ENCODE measurements at regions not wholly inside any gene's neighbourhood (a gene's known extent, or its start where the extent isn't known, plus 50 kb on each side); places are given as distances from the start of the nearest gene placed in this dataset.

DNA sequence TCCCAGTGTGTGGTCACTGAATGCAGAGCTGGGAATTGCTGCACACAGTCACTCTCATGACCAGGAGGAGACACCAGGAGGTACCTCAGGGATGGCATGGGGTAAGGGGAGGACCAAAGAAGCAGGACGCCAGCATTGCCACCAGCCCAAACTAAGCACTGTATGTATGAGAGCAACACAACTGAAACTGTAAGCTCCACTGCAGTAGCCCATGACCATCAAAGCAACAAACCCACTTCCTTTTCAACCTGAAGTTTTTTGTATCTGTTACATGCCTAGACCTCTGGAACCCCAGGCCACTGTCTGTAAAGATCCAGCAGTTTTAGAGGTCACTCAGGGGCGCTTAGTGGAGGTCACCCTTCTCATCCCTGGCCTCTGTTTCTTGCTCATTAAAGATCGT, 164.3 kb downstream of the SETD4 start:
- DNase-seq (ENCODE audit: low read depth in 2 of 2): no peak

DNA sequence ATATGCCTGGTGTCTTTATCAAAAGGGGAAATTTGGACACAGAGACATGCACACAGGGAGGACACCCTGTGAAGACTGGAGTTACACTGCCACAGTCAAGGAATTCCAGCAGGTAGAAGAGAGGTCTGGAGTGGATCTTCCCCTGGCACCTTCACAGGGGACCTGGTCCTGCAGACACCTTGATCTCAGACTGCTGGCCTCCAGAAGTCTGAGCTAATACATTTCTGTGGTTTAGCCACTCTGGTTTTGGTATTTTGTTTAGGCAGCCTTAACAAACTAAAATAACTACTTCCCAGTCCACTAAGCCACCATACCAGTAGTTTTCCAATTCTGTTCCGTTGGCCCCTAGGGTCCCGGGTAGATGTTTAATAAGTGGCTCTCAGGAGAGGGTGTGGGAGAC, 164.7 kb downstream of the SETD4 start:
- DNase-seq (ENCODE audit: low read depth in 2 of 2): no peak

DNA sequence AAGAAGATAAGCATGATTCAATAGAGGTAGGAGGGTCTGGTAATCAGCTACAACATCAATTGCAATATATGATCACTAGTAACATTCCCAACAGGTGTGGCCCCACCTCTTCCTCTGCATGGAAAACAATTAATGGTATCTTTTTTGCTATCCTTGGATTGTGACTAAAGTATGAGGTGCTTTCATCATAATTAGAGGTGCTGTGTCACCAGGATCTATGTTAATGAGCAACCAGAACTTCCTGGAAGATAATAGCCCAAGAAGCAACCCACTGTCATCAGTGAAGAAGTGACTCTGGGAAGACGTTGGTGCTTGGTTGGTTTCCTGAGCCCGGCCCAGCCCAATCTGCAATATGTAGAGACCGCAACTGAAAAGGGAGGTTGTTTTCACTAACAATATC, 167.2 kb downstream of the SETD4 start:
- DNase-seq (ENCODE audit: low read depth in 2 of 2): no peak

DNA sequence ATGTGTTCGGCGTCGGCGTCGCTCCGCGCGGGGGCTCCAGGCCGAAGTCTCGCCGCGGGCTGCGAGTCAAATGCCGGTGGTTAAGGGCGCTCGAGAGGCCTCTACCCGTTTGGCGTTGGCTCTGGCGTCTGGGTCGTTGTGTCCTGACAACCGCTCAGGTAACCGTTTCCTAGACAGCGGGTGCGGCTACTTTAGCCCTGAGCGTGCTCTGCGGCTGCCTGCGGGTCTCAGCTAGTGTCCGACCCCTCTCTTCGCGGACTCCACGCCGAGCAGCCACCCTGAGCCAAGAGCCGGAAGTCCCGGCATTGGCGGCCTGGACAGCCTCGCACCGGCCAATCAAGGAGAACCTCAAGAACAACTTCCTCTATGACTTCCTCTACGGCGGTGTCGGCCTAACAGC, 173.4 kb downstream of the SETD4 start:
- DNase-seq (ENCODE audit: low read depth in 2 of 2): no peak

DNA sequence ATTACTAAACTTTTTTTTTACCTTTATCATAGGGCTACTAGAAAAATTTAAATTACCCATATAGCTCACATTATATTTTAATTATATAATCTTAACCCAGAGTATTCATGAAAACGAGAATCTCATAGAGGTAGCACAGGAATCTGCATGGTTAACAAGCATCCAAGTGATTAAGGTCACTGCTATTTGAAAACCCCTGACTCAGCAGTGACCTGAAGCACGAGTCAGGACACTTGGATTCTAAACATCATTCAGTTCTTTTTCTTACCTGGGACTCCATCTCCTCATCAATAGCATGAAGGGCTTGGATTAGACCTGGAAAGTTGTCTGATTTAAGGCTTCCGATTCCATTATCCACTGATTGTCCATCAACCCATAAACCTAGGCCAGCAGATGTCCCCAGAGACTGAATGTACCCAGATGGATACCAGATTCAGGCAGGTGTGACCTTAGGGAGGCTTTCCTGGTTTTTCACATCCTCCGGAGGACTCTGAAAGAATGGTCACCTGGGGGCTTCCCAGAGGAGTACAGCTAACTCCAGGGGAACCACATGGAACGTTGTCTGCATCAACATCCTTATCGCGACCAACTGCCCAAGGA, 174.3 kb downstream of the SETD4 start:
- DNase-seq (ENCODE audit: low read depth in 2 of 2): no peak

DNA sequence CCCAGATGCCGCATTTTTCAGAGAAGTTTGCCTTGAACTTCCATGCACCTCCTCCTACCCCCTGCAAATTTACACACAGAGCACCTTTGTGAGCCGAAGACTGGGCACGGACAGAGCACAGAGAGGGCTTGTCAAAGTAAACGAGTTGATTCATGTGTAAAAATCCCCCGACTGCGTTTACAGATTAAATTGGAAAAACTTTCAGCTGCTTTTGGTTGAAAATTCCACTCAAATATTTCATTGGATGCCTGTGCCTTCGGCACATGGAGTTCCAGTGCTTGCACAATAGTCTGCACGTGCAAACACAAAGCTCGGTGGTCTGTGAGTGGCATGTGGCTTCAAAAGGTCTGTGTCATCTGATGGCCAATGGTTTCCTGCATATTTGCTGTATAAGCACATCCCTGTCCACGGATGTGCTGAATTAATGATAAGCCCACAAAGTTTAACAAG, 177.5 kb downstream of the SETD4 start:
- no peak for DNase-seq (ENCODE audit: low read depth in 2 of 2)

DNA sequence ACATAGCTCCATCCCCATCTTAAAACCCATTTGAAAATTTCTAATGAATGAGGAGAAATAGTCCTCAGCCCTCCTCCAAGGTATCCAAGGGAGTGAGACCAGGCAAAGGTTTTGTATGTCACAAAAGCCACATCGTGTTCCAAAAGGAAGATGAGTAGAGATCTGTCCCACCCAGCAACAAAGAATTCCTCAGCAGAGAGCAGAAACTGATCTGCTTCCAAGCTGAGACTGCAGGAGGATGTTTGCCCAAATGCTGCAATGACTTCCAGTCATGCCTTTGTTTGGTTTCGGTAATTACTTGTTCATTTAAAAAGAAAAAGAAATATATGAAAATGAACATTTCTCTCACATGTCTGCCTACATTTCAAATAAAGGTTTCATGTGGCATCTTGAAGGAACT, 186.9 kb downstream of the SETD4 start:
- no peak for DNase-seq (ENCODE audit: low read depth in 2 of 2)

DNA sequence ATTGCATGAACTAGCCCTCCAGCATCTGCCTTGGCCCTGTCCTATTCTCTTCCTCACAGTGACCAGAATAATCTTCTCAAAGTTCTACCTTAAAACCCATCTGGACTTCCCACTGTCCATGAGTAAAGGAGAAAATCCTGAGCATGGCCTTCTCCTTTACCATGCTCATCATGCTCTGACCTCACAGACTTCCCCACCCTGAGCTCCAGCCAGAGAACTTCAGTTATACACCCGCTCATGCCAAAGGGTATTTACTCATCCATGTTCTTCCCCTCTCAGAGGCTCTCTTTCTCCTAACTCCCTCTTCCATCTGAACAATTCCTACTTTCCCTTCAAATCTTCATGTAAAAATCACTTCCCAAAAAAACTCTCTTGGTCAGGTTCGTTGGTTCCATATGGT, 188.4 kb downstream of the SETD4 start:
- DNase-seq (ENCODE audit: low read depth in 2 of 2): no peak

DNA sequence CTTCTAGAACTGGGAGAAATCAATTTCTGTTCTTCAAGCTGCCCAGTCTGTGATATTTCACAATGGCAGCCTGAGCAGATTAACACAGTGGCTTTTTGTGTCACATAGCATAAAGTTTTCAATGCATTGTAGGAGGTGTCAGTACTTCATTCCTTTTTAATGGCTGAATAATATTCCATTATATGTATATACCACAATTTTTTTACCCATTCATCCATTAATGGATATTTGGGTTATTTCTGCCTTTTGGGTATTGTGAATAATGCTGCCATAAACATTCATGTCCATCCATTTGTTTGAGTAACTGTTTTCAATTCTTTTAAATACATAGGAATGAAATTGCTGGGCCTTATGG, 191.5 kb downstream of the SETD4 start:
- no peak for DNase-seq (ENCODE audit: low read depth in 2 of 2)

DNA sequence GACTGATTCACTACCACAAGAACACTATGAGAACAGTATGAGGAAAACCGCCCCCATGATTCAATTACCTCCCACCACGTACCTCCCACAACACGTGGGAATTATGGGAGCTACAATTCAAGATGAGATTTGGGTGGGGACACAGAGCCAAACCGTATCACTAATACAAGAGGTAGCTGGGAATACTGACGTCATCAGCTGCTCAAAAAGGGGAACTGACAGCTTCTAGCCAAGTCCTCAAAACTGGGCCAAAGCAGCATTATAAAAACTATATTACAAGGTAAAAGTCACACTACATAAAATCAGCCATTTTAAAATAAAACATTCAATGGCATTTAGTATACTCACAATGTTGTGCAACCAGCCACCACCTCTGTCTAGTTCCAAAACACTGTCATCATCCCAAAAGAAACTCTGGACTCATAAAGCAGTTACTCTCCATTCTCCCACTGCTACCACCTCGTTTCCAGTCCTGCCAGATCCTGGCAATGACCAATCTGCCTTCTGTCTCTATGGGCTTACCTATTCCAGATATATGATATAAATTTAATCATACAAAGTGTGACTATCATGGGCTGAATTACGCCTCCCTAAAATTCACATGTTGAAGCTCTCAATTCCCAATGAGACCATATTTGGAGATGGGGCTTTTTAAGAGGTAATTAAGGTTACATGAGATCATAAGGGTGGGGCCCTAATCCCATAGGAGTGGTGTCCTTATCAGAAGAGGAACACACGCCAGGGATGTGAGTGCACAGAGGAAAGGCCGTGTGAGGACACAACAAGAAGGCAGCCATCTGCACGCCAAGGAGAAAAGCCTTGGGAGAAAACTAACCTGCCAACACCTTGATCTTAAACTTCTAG, 192.1 kb downstream of the SETD4 start:
- DNase-seq (ENCODE audit: low read depth in 2 of 2): no peak

DNA sequence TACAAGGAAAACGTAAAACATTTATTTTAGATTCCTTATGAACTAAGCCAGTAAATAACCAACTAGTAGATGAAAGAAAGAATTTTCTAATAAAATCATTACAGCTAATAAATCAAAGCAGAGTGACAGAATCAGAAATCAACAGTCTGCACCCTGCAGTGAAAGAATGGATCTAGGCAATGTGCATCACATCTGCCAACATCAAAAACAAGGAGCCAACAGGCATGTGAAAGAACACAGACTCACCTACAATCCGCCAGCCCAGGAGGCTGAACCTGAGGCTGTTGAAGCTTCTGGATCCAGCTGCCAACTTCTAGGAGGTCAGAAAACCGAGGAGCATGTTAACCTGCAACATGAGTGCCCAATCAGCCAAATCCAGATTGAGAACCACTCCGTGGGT, 196.3 kb downstream of the SETD4 start:
- no peak for DNase-seq (ENCODE audit: low read depth in 2 of 2)

DNA sequence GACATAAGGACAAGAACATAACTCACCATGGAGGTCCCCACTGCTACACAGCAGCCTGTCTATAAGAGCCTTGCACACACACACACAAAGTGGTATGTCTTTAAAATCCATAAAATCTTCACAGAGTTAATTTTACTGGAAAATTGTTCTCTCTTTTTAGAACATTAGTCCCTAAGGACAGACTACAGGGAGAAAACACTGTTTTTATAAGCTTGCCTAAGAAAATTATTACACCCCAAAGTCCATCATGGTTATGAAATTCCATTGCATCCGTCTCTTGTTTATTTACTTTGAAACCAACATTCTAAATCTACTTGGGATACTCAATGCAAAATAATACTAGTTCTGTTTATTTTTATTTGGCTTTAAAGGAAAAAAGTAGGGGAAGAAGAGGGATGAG, 197.4 kb downstream of the SETD4 start:
- no peak for DNase-seq (ENCODE audit: low read depth in 2 of 2)

DNA sequence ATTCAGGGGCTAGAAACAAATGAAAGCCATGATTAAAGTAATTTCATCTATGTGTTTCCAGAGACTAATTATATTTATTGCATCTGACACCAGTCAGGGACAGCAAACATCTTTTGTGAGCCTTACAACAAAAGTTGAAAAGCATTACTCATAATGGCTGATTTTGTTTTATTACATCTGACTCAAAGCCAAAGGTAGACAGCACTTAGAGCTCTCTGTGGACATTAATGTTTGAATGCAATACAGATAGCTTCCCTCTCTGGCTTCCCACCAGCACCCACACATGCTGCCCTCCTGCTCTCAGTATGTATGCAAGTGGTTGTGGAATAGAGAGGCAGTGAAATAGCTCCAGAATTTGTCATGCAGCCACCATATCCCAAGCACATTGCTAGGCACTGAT, 198.7 kb downstream of the SETD4 start:
- no peak for DNase-seq (ENCODE audit: low read depth in 2 of 2)

DNA sequence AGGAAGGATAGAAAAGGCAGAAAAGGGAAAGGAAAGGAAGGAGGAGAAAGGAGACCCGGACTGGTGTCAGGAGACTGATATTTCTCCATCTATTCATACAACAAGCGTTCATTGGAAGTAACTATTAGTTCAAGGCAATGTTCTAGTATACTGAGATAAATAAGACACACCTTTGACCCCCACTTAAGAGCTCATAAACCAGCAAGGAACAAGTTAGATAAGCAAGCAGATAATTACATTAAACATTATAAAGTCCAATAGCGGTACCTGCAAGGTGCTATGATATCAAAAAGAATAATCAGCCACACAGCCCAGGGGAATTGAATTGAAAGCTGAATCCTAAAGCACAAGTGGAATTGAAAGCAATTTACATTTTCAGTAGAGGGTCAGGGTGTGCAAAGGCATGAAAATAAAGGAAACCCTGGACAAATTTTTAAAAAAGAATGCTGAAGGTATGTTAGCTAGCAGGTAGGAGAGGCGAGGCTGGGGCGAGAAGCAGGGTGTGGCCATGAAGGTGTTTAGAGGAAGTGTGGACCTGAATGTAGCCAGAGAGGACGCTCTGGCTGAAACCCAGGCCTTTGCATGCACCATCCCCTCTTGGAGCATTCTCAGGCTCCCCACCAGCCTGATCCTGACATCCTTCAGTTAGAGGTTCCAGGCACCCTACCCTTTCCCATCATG, 200.0 kb downstream of the SETD4 start:
- no peak for DNase-seq (ENCODE audit: low read depth in 2 of 2)

DNA sequence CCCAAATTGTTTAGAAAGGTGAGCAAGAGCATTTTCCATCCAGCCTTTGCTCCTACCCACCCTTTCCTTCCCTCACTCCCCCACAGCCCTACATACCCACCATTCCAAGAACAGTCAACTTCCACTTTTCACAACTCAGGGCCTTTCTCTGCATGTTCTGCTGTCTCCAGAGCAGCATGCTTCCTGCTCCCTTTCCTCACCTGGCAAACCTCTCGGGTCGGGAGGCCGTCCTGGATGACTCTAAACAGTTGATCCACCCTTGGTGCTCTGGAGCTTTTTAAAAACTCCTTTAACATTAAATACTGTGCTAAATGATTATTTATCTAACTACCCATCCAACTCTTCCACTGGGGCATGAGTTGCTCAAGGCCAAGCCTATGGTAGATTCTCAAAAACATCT, 200.6 kb downstream of the SETD4 start:
- no peak for DNase-seq (ENCODE audit: low read depth in 2 of 2)

DNA sequence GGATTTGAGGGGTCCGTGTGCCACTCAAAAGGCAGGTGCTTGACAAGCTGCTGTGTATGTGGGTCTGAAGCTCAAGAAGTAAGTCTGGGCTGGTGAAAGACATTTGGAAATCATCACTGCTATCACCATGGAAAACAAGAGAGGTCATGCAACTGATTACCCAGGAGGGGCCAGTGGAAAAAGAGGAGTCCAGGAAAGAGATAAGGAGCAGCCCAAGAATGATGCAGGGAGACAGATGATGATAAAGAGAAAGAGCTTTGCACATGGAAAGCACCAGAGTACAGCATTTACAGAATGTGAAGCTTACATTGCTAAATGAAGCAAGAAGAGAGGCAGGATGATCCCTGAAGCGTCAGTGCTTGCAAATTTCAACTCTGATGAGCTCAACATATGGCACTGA, 203.2 kb downstream of the SETD4 start:
- DNase-seq (ENCODE audit: low read depth in 2 of 2): no peak

DNA sequence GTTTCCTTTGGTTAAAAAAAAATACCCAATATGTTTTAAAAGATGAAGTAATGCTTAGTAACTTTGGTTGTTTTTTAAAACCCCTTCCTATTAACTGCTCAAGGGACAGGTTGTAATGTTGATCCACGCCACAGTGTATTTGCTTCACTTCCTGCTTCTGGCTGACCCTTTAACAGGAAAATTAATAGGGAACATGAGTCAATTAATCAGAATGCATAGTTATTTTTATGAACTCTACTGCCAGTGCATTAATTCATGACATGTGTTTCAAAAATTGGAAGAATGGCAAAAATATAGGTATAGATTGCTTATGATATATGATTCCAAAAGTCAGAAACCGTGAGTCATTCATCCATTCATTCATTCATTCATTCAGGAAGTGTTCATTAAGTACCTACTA, 204.8 kb downstream of the SETD4 start:
- DNase-seq (ENCODE audit: low read depth in 2 of 2): no peak

DNA sequence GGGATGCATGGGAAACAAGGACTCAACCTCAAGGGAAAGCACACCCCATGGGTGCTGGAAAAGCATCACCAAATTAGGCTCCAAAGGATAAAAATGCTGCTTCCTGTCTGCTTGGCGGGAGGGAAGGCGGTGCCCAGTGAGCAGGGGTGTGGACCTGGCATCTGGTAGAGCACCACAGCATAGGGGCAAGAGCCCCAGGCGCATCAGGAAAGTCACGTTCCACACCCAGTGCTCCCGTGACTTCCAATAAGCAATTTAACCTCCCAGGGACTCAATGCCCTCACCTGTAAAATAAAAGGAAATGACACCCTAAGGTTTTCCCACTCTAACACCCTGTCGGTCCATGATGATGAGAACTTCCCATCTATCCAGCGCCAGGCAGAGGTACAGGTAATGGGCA, 206.0 kb downstream of the SETD4 start:
- no peak for DNase-seq (ENCODE audit: low read depth in 2 of 2)

DNA sequence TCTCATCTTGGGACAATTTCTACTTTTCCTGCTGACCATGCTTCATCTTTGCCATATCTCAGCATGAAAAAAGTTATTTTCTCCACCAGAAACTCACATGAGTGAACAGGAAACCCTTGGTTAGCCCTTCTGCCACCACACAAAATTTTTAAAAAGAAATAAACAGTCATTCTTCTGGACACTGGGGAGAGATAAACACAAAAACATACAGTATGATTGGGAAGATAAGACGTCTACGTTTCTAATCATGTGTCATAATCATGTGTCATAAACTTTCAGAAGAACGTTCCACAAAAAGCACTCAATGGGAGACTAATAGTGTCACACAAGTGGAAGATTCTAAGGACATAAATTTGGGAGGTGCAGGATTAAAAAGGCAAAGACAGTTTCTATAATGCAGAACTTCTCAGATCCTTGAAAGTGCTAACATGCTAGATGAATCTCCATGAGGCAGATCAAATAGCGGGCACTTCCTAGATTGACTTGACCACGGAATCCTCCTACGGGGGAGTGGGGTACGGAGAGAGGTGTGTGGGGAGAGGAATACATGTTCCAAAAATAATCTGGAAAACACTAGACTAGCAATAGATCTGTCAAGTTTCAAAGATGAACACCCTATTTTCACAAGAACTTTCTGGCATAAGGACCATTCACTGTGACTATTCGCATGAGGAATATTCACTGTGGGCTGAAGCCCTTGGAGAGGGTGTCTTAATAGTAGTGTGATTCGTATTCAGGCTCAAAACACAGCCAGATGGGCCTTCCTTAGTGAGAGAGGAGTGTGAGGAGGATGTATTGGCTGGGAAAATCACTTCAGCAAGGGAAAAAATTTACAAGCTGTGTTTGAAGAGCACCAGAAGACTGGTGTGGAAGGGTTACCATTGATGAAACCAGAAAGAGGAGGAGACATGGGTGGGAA, 206.7 kb downstream of the SETD4 start:
- DNase-seq (ENCODE audit: low read depth in 2 of 2): no peak

DNA sequence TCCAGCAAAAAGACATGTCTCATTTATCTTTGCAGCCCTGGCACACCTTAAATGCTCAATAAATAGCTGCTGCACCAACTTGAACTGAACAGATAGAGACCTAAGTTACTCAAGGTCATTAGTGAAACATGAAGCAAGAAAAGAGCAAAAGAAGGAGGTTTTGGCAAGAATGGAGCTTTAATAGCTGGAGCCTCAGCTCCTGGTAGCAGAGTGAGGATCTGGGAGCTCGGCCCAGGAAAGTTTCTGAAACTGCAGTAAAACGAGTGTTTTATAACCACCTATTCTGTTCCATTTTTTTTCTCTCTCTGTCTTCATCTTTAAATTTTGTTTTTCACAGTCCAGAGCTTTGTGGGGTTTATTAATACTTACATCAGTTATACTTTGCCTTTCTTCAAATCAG, 207.5 kb downstream of the SETD4 start:
- no peak for DNase-seq (ENCODE audit: low read depth in 2 of 2)

DNA sequence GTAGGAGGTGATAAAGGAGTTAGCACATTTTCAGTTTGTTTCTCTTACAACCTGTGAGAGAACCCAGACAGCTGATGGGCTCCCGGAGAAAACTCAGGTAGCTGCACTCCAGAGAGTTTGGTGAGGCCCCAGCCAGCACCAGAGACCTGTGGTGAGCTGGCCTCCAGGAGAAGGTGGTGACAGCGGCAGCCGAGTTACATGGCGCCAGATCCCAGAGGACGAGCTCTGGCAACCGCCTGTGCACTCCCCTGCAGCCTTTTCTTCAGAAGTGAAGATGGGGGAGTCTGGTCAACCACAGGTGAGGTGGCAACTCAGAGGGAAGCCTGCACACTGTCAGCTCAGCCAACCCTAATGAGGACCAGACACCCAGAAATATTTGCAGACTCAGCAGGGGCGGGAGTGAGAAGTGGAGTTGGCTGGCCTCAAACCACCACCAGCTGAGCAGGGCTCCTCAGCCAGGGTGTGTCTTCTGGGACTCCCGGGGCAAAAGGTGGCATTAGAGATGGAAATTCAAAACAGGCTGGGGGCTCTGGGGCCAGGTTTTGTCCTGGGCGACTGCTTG, 209.7 kb downstream of the SETD4 start:
- DNase-seq (ENCODE audit: low read depth in 2 of 2): no peak

DNA sequence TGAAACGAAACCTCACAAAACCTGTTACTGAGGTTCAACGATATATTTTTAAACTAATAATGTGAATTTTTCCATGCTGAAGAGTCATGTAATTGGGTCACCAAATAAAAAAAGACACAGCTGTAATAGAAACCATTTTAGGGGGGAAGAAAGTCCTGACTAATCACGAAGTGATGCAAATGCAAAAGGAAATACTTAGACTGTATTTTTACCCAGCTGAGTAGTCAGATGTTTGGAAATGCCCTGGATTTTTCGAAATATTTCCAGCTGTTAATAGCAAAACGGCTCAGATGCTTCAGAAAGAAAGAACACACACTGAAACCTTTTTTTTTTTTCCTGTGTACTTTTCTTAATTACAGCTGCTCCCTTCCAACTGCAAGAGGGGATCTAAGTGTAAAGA, 210.3 kb downstream of the SETD4 start:
- DNase-seq (ENCODE audit: low read depth in 2 of 2): no peak

Measured in activated CD4-positive, alpha-beta T cell treated with anti-CD3 and anti-CD28 coated beads for 24 hours (primary cell).